Activated CD8-positive, alpha-beta T cell treated with anti-CD3 and anti-CD28 coated beads for 36 hours (primary cell): ENCODE measurements at regions not wholly inside any gene's neighbourhood (a gene's known extent, or its start where the extent isn't known, plus 50 kb on each side); places are given as distances from the start of the nearest gene placed in this dataset.

Source experiments
- ATAC-seq: fragments of 200-7000 bp; cut with Tn5 transposase; one replicate; pipeline ENCODE4 v1.10.0; 2021; ENCODE audit warnings: mild to moderate bottlenecking, moderate library complexity
- CTCF ChIA-PET: fragments of 350-600 bp; sonication (Branson Sonifier 250); formaldehyde crosslinking; loops from one replicate; lab custom pipeline; 2021; ENCODE audit warnings: antibody characterized with exemption; lab: Charles Lee
- POLR2A ChIA-PET: fragments of 350-600 bp; sonication (Branson Sonifier 250); formaldehyde crosslinking; loops from one replicate; lab custom pipeline; 2021; ENCODE audit warnings: antibody characterized with exemption; lab: Charles Lee
- DNase-seq: peaks from one replicate; pipeline ENCODE4 v3.0.0-alpha.2; 2020
- H3K27ac Mint-ChIP-seq: one replicate; pipeline ENCODE4 v1.8.0; 2021; ENCODE audit warnings: mild to moderate bottlenecking, mixed read lengths
- H3K27me3 Mint-ChIP-seq: one replicate; pipeline ENCODE4 v1.8.0; 2021; ENCODE audit warnings: mixed read lengths
- H3K36me3 Mint-ChIP-seq: one replicate; pipeline ENCODE4 v1.8.0; 2021; ENCODE audit warnings: low read depth, mixed read lengths
- H3K4me1 Mint-ChIP-seq: one replicate; pipeline ENCODE4 v1.8.0; 2021; ENCODE audit warnings: low read depth, mixed read lengths
- H3K4me3 Mint-ChIP-seq: one replicate; pipeline ENCODE4 v1.8.0; 2021; ENCODE audit warnings: mild to moderate bottlenecking, moderate library complexity, mixed read lengths
- H3K9me3 Mint-ChIP-seq: one replicate; pipeline ENCODE4 v1.8.0; 2021; ENCODE audit warnings: mixed read lengths
- intact Hi-C: fragments of 100-400 bp; cut with micrococcal nuclease; formaldehyde crosslinking; loops from one replicate; pipeline ENCODE4 v1.10.0; 2022
- TF ChIP-seq, protein P1 (sequence below): fragments of 200-600 bp; IDR thresholded peaks from one replicate; pipeline ENCODE4 v1.8.0; 2022; ENCODE audit warnings: antibody characterized with exemption, mild to moderate bottlenecking

DNA sequence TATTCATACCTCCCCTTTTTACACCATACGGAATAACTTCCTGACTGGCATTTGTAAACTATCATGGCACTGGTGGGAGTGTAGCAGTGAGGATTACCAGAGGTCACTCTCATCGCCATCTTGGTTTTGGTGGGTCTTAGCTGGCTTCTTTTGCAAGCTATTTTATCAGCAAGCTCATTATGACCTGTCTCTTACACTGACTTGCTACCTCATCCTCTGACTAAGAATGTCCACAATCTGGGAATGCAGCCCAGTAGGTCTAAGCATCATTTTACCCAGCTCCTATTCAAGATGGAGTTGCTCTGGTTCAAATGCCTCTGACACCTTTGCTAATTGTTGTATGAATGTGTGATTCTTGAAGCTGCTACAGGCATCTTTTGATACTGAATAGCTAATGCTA, 950.8 kb upstream of the SLC39A10 start:
- Mint-ChIP-seq H3K27me3 (no peaks in the 10 kb centered on the region), H3K27ac (no peak overlapping the region), H3K9me3 (no peaks in the 10 kb centered on the region), H3K4me3 (no peak overlapping the region), H3K36me3 (no peaks in the 10 kb centered on the region), H3K4me1 (no peaks in the 10 kb centered on the region)
- ATAC-seq, result no peak
- ChIA-PET CTCF (interaction anchor here (0.6 kb wide), 1 partner anchor 1250 kb away, joined by 3 read pairs; no protein-coding TSS in a partner anchor), POLR2A (no interaction called here)
- intact Hi-C loops, result no loop called here
- TF ChIP-seq, protein P1, sequence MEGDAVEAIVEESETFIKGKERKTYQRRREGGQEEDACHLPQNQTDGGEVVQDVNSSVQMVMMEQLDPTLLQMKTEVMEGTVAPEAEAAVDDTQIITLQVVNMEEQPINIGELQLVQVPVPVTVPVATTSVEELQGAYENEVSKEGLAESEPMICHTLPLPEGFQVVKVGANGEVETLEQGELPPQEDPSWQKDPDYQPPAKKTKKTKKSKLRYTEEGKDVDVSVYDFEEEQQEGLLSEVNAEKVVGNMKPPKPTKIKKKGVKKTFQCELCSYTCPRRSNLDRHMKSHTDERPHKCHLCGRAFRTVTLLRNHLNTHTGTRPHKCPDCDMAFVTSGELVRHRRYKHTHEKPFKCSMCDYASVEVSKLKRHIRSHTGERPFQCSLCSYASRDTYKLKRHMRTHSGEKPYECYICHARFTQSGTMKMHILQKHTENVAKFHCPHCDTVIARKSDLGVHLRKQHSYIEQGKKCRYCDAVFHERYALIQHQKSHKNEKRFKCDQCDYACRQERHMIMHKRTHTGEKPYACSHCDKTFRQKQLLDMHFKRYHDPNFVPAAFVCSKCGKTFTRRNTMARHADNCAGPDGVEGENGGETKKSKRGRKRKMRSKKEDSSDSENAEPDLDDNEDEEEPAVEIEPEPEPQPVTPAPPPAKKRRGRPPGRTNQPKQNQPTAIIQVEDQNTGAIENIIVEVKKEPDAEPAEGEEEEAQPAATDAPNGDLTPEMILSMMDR, result no peak
- no peak for DNase-seq

DNA sequence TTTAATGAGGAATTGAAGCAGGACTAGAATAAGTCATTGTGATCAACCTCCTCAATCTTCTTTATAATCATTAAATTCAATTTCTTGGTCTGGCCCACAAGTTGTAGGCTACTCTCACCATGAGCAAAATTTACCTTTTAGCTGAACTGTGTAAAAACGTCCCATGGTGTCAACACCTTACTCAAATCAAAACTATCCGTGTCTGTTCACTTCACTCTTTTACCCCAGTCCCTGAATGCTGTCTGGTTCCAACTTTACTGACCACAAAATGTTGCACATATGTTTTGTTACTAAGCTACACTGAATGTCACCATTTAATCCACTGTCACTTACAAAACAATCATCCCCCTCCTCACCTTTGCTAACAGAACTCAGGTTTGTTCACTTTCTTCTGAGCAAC, 951.6 kb upstream of the SLC39A10 start:
- TF ChIP-seq, protein P1, result no peak
- intact Hi-C loops, result no loop called here
- H3K36me3 Mint-ChIP-seq, result no peaks in the 10 kb centered on the region
- DNase-seq (no peak), ATAC-seq (no peak)
- ChIA-PET POLR2A (no interaction called here), CTCF (interaction anchor here (0.6 kb wide), 1 partner anchor 1251 kb away, joined by 3 read pairs; no protein-coding TSS in a partner anchor)
- no peak overlapping the region for H3K4me3 Mint-ChIP-seq
- H3K4me1 Mint-ChIP-seq, result no peaks in the 10 kb centered on the region
- H3K27me3 Mint-ChIP-seq, result no peaks in the 10 kb centered on the region
- H3K9me3 Mint-ChIP-seq, result no peaks in the 10 kb centered on the region
- H3K27ac Mint-ChIP-seq, result no peak overlapping the region

DNA sequence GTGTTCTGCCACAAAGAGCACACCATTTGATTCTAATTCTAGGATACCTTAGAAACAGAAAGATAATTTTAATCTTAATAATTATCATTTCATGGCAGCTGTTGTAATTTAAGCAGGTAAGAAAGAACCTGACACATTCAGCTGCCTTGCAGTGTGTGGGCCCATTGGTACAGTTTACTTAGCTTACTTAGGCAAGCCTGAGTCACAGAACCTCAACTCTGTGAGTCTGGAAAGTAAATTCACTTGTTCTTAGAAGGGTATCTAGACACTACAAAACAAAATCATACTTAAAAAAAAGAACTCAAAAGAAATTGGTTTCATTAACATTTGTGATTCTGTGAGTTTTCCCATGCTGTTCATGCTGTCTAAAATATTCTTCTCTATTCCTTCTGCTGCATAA, 956.3 kb upstream of the SLC39A10 start:
- ATAC-seq, result no peak
- POLR2A ChIA-PET, result no interaction called here
- TF ChIP-seq, protein P1, result no peak

DNA sequence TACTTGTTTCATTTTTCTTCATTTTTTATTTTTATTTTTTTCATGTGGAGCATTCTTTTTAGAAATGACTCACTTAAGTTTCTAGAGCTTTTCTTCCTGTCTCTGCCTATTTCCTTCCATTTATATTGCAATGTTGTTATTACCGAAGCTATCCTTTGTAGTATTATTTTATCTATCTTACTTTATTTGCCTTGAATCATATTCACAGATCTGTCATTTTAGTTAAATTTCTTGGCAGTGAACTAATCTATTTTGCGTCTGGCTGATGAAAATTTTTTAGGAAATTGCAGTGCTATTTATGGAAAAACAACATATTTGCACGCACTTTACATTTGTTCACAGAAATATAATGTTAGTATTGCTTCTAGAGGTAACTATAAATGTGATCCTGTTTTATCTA, 956.9 kb upstream of the SLC39A10 start:
- no peak for ATAC-seq
- Mint-ChIP-seq H3K36me3 (no peaks in the 10 kb centered on the region), H3K9me3 (peaks cover 1% of the 10 kb centered on the region), H3K4me3 (no peak overlapping the region), H3K27me3 (no peaks in the 10 kb centered on the region), H3K27ac (no peak overlapping the region), H3K4me1 (no peaks in the 10 kb centered on the region)
- CTCF ChIA-PET, result no interaction called here
- POLR2A ChIA-PET, result interaction anchor here (0.6 kb wide), 1 partner anchor 730 kb away, joined by 3 read pairs; no protein-coding TSS in a partner anchor
- intact Hi-C loops, result no loop called here
- no peak for DNase-seq
- TF ChIP-seq, protein P1, result no peak

More for the DNA sequence above, 956.3 kb upstream of the SLC39A10 start:
- Mint-ChIP-seq H3K36me3 (no peaks in the 10 kb centered on the region), H3K4me3 (no peak overlapping the region), H3K9me3 (peaks cover 1% of the 10 kb centered on the region), H3K27me3 (no peaks in the 10 kb centered on the region), H3K4me1 (no peaks in the 10 kb centered on the region), H3K27ac (no peak overlapping the region)
- no peak for DNase-seq
- CTCF ChIA-PET, result no interaction called here
- intact Hi-C loops, result no loop called here

DNA sequence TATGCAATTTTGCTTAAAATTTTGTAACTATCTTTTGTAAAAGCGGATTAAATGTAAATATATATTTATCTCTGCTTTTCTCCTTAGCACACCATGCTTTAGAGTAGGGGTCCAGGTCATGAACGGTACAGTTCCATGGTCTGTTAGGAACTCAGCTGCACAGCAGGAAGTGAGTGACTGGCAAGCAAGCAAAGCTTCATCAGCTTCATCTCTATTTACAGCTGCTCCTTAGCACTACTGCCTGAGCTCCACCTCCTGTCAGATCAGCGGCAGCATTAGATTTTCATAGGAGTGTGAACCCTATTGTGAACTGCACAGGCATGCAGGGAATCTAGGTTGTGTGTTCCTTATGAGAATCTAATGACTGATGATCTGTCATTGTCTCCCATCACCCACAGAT, 959.0 kb upstream of the SLC39A10 start:
- TF ChIP-seq, protein P1, result no peak
- Mint-ChIP-seq H3K27ac (no peak overlapping the region), H3K9me3 (peaks cover 1% of the 10 kb centered on the region), H3K36me3 (no peaks in the 10 kb centered on the region), H3K4me1 (no peaks in the 10 kb centered on the region), H3K27me3 (no peaks in the 10 kb centered on the region), H3K4me3 (no peak overlapping the region)
- ChIA-PET POLR2A (no interaction called here), CTCF (no interaction called here)
- intact Hi-C loops, result no loop called here
- DNase-seq (no peak), ATAC-seq (no peak)
